Colonic mucosa (tissue), 4 donors: ENCODE measurements at regions not wholly inside any gene's neighbourhood (a gene's known extent, or its start where the extent isn't known, plus 50 kb on each side); places are given as distances from the start of the nearest gene placed in this dataset.

Experiments used
- DNase-seq: peaks from one replicate; pipeline ENCODE4 v3.0.0-alpha.2; 2020
- H3K27ac ChIP-seq: fragments of 200-600 bp; one replicate; pipeline ENCODE4 v1.8.0; 2021
- H3K27me3 ChIP-seq: fragments of 200-600 bp; one replicate; pipeline ENCODE4 v1.8.0; 2021
- H3K36me3 ChIP-seq: fragments of 200-600 bp; one replicate; pipeline ENCODE4 v1.8.0; 2021
- H3K4me1 ChIP-seq: fragments of 200-600 bp; one replicate; pipeline ENCODE4 v1.8.0; 2021; ENCODE audit warnings: mild to moderate bottlenecking
- H3K4me3 ChIP-seq: fragments of 200-600 bp; one replicate; pipeline ENCODE4 v1.8.0; 2021
- H3K9ac ChIP-seq, 2 donors: one replicate each; pipeline ENCODE4 v1.7.0; 2013; ENCODE audit warnings: control low read depth in 2 of 2, low read depth in 2 of 2, low read length in 2 of 2
- H3K9me3 ChIP-seq: fragments of 200-600 bp; one replicate; pipeline ENCODE4 v1.8.0; 2021
- intact Hi-C: fragments of 100-400 bp; cut with DNase I; formaldehyde crosslinking; loops from one replicate; pipeline ENCODE4 v1.14.1; 2022
- TF ChIP-seq, protein P1 (sequence below): fragments of 200-600 bp; IDR thresholded peaks from one replicate; pipeline ENCODE4 v1.8.0; 2022; ENCODE audit warnings: antibody characterized with exemption, mild to moderate bottlenecking
- donor health status: healthy.
- donor health status: DM: no; HTN: no; CAD: no.
- donor health status: DM: no; HTN: no; CAD: no.

DNA sequence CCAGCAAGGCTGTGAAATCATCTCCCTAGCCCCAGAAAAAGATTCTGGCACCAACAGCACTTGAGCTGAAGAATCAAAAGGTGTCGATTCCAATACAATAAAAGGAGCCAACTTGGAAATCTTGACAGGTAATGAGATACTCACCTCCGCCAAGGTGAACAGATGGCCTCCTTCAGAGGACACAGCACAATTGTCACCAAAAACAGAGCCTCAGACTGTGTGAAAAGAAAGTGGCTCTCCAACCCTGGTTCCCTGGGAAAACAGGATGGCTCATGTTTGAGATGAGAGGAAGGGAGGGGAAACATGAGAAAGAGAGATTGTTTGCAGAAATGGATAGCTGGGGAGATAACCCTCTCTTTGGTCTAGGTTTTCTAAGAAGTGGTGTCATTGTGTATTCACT, 168.9 kb downstream of the HS3ST1 start:
- Histone ChIP-seq H3K4me1 (no peaks in the 10 kb centered on the region), H3K4me3 (no peak overlapping the region), H3K27me3 (no peaks in the 10 kb centered on the region), H3K9me3 (no peaks in the 10 kb centered on the region), H3K36me3 (no peaks in the 10 kb centered on the region), H3K27ac (no peak overlapping the region), H3K9ac (no peak overlapping the region)
- TF ChIP-seq, protein P1, sequence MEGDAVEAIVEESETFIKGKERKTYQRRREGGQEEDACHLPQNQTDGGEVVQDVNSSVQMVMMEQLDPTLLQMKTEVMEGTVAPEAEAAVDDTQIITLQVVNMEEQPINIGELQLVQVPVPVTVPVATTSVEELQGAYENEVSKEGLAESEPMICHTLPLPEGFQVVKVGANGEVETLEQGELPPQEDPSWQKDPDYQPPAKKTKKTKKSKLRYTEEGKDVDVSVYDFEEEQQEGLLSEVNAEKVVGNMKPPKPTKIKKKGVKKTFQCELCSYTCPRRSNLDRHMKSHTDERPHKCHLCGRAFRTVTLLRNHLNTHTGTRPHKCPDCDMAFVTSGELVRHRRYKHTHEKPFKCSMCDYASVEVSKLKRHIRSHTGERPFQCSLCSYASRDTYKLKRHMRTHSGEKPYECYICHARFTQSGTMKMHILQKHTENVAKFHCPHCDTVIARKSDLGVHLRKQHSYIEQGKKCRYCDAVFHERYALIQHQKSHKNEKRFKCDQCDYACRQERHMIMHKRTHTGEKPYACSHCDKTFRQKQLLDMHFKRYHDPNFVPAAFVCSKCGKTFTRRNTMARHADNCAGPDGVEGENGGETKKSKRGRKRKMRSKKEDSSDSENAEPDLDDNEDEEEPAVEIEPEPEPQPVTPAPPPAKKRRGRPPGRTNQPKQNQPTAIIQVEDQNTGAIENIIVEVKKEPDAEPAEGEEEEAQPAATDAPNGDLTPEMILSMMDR: no peak
- DNase-seq: no peak
- intact Hi-C loops: no loop called here

- DNase-seq: no peak
- intact Hi-C loops: no loop called here
- no peak overlapping the region for H3K27ac ChIP-seq
- TF ChIP-seq, protein P1: no peak
- no peak overlapping the region for H3K4me3 ChIP-seq
- H3K9me3 ChIP-seq: no peaks in the 10 kb centered on the region
- no peak overlapping the region for H3K9ac ChIP-seq
- no peaks in the 10 kb centered on the region for H3K36me3 ChIP-seq
- no peaks in the 10 kb centered on the region for H3K27me3 ChIP-seq
- no peaks in the 10 kb centered on the region for H3K4me1 ChIP-seq
Measured at GRCh38 chr4:11252149-11252548, 176.5 kb downstream of the HS3ST1 start.

GRCh38 chr4:11250510-11250909, 178.2 kb downstream of the HS3ST1 start:
- Histone ChIP-seq H3K4me3 (no peak overlapping the region), H3K27ac (no peak overlapping the region), H3K36me3 (no peaks in the 10 kb centered on the region), H3K27me3 (no peaks in the 10 kb centered on the region), H3K9ac (no peak overlapping the region), H3K9me3 (no peaks in the 10 kb centered on the region), H3K4me1 (no peaks in the 10 kb centered on the region)
- TF ChIP-seq, protein P1: no peak
- intact Hi-C loops: no loop called here
- no peak for DNase-seq

DNA sequence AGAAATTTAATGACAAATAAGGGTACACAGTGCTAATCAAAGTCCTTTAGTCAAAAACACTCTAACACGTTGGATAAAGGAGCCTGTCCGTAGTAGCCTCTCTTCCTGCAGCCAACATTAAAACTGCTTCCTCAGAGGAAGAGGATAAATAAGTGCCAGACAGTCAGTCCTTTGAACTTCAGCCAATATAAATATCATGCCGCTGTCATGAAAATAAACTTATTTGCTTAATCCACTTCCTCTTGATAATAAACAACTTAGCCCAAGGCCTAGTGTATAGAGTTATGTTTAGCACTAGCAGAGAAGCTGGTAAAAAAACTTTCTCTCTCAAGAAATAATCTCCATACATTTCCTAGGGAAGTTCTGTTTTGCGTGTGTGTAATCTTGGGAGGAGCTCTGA, 196.7 kb downstream of the HS3ST1 start:
- no peak for DNase-seq
- Histone ChIP-seq H3K4me1 (no peaks in the 10 kb centered on the region), H3K27me3 (no peaks in the 10 kb centered on the region), H3K4me3 (no peak overlapping the region), H3K9ac (no peak overlapping the region), H3K9me3 (no peaks in the 10 kb centered on the region), H3K36me3 (no peaks in the 10 kb centered on the region), H3K27ac (no peak overlapping the region)
- TF ChIP-seq, protein P1: no peak
- intact Hi-C loops: no loop called here

- Histone ChIP-seq H3K4me3 (no peak overlapping the region), H3K4me1 (no peaks in the 10 kb centered on the region)
- TF ChIP-seq, protein P1: no peak
Measured at GRCh38 chr4:11230866-11231265, 197.8 kb downstream of the HS3ST1 start.

DNA sequence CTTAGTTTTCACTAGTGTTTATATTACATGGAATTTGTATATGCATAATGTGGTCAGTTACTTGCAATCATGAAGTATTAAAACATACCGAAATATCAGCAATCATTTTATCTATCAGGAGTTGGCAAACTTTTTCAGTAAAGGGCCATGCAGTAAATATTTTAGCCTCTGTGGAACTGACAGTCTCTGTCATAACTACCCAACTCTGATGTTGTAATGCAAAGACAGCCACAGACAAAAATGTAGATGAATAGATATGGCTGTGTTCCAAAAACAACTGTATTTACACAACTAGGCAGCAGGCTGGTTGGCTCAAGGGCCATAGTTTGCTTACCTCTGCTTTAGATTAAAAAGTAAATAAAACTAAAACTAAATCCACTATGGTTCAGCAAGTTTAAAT, 200.2 kb downstream of the HS3ST1 start:
- no peak for DNase-seq
- intact Hi-C loops: no loop called here
- no peaks in the 10 kb centered on the region for H3K9me3 ChIP-seq
- no peaks in the 10 kb centered on the region for H3K4me1 ChIP-seq
- H3K36me3 ChIP-seq: no peaks in the 10 kb centered on the region
- no peak overlapping the region for H3K9ac ChIP-seq
- no peak overlapping the region for H3K4me3 ChIP-seq
- no peaks in the 10 kb centered on the region for H3K27me3 ChIP-seq
- H3K27ac ChIP-seq: no peak overlapping the region
- TF ChIP-seq, protein P1: no peak

More at GRCh38 chr4:11230866-11231265, 197.8 kb downstream of the HS3ST1 start:
- no peak overlapping the region for H3K9ac ChIP-seq
- intact Hi-C loops: no loop called here
- no peak for DNase-seq
- H3K27ac ChIP-seq: no peak overlapping the region
- no peaks in the 10 kb centered on the region for H3K9me3 ChIP-seq
- H3K27me3 ChIP-seq: no peaks in the 10 kb centered on the region
- no peaks in the 10 kb centered on the region for H3K36me3 ChIP-seq
